GM12878 (cell line): ENCODE measurements at regions not wholly inside any gene's neighbourhood (a gene's known extent, or its start where the extent isn't known, plus 50 kb on each side); places are given as distances from the start of the nearest gene placed in this dataset.

Source experiments
- ATAC-seq: fragments of 200-7000 bp; cut with Tn5 transposase; 3 replicates; pipeline ENCODE4 v1.9.1; 2020; ENCODE audit warnings: mild to moderate bottlenecking, moderate library complexity
- BruUV-seq: library from RNA; stranded (reverse); fragments of 400-500 nt; replicated peaks from 2 replicates; lab custom pipeline; 2021; lab: Mats Ljungman, UMichigan
- CTCF ChIA-PET: fragments of 300-600 bp; sonication (Branson Sonifier 250); formaldehyde crosslinking; extraction: SDS; loops from one replicate; lab custom pipeline; 2021; ENCODE audit warnings: inconsistent platforms; lab: Yijun Ruan, JAX
- POLR2A ChIA-PET: fragments of 350-600 bp; formaldehyde crosslinking; extraction: SDS; loops from one replicate; lab custom pipeline; 2021; ENCODE audit warnings: inconsistent platforms; lab: Charles Lee
- RAD21 ChIA-PET: fragments of 300-600 bp; sonication (Branson Sonifier 250); formaldehyde crosslinking; loops from one replicate; lab custom pipeline; 2023; ENCODE audit warnings: antibody characterized with exemption; ENCODE audit not compliant: unreplicated experiment; lab: Charles Lee
- SMC1A ChIA-PET: fragments of 300-600 bp; sonication (Branson Sonifier 250); formaldehyde crosslinking; loops from one replicate; lab custom pipeline; 2023; ENCODE audit not compliant: unreplicated experiment, uncharacterized antibody; lab: Charles Lee
- DNase-seq: peaks from one replicate; pipeline ENCODE4 v3.0.0-alpha.2; 2011; ENCODE audit warnings: low read depth, low spot score
- FAIRE-seq: peaks from 3 replicates; lab custom pipeline; 2011; peaks lifted over from hg19 to GRCh38; lab: Jason Lieb, UNC
- H2AFZ ChIP-seq: 2 replicates; pipeline ENCODE4 v1.6.0; 2011; ENCODE audit warnings: low read depth, low read length, control low read depth; ENCODE audit not compliant: control insufficient read depth
- H3K27ac ChIP-seq: 2 replicates; pipeline ENCODE4 v1.5.1; 2011; ENCODE audit warnings: control low read depth; ENCODE audit not compliant: control insufficient read depth, insufficient read depth
- H3K27me3 ChIP-seq, 2 experiments: replicated peaks in 1 of 2; 2 replicates each; pipeline versions ENCODE4 v1.6.0 to v1.6.1; 2011; ENCODE audit warnings: low read length in 1 of 2; ENCODE audit not compliant: control insufficient read depth in 2 of 2, insufficient read depth in 2 of 2
- H3K36me3 ChIP-seq, 2 experiments: 2 replicates each; pipeline ENCODE4 v1.5.1; 2011; ENCODE audit warnings: low read length in 1 of 2; ENCODE audit not compliant: control insufficient read depth in 2 of 2, insufficient read depth in 2 of 2
- H3K4me1 ChIP-seq: 2 replicates; pipeline ENCODE4 v1.6.1; 2011; ENCODE audit warnings: mild to moderate bottlenecking, low read length, moderate library complexity, mixed read lengths; ENCODE audit not compliant: control insufficient read depth, insufficient read depth
- H3K4me2 ChIP-seq: 2 replicates; pipeline ENCODE4 v1.6.0; 2011; ENCODE audit warnings: control low read depth; ENCODE audit not compliant: control insufficient read depth, insufficient read depth
- H3K4me3 ChIP-seq: fragments of 200-600 bp; sonication (generic); 2 replicates; pipeline ENCODE4 v1.5.1; 2016
- H3K79me2 ChIP-seq: 2 replicates; pipeline ENCODE4 v1.6.0; 2011; ENCODE audit warnings: low read length; ENCODE audit not compliant: control insufficient read depth, insufficient read depth
- H3K9ac ChIP-seq: 2 replicates; pipeline ENCODE4 v1.8.0; 2011; ENCODE audit warnings: low read length, control low read depth, mixed read lengths; ENCODE audit not compliant: control insufficient read depth, insufficient read depth
- H3K9me3 ChIP-seq: replicated peaks from 3 replicates; pipeline ENCODE4 v1.5.1; 2011; ENCODE audit warnings: mild to moderate bottlenecking, low read length; ENCODE audit not compliant: control insufficient read depth, insufficient read depth
- H4K20me1 ChIP-seq: 2 replicates; pipeline ENCODE4 v1.6.0; 2011; ENCODE audit not compliant: control insufficient read depth, insufficient read depth
- CREM ChIP-seq: IDR thresholded peaks from 2 replicates; pipeline ENCODE4 v1.6.1; 2014; ENCODE audit warnings: antibody characterized with exemption, low read depth
- FOXK2 ChIP-seq: fragments of 450-650 bp; IDR thresholded peaks from 2 replicates; pipeline ENCODE4 v1.6.1; 2017; ENCODE audit warnings: mild to moderate bottlenecking, moderate library complexity
- GATAD2B ChIP-seq: fragments of 450-650 bp; conservative IDR thresholded peaks from 2 replicates; pipeline ENCODE4 v1.6.1; 2017; ENCODE audit warnings: low read depth, mild to moderate bottlenecking, moderate library complexity
- HDGF ChIP-seq: fragments of 450-650 bp; IDR thresholded peaks from 2 replicates; pipeline ENCODE4 v1.6.1; 2016; ENCODE audit warnings: antibody characterized with exemption
- KDM1A ChIP-seq: fragments of 200-600 bp; sonication (generic); IDR thresholded peaks from 2 replicates; pipeline ENCODE4 v1.6.1; 2016; ENCODE audit warnings: borderline replicate concordance
- MTA3 ChIP-seq: IDR thresholded peaks from 2 replicates; pipeline ENCODE4 v1.6.1; 2012; ENCODE audit warnings: low read length, inconsistent platforms, borderline replicate concordance
- NFYB ChIP-seq: IDR thresholded peaks from 2 replicates; pipeline ENCODE4 v1.6.1; 2011; ENCODE audit warnings: low read depth, mild to moderate bottlenecking, low read length, improper control_type of control experiment, moderate library complexity; ENCODE audit not compliant: insufficient read depth
- PAX8 ChIP-seq: fragments of 450-650 bp; IDR thresholded peaks from 2 replicates; pipeline ENCODE4 v1.6.1; 2017; ENCODE audit warnings: mild to moderate bottlenecking, moderate library complexity
- POLR2A ChIP-seq: IDR thresholded peaks from 2 replicates; pipeline ENCODE4 v1.6.1; 2011; ENCODE audit warnings: low read depth, mild to moderate bottlenecking, low read length
- SMAD5 ChIP-seq: IDR thresholded peaks from 2 replicates; pipeline ENCODE4 v1.6.1; 2016; ENCODE audit warnings: antibody characterized with exemption, low read depth
- SRF ChIP-seq, 2 experiments: IDR thresholded peaks; 2 replicates each; pipeline ENCODE4 v1.6.1; 2011; ENCODE audit warnings: low read depth in 2 of 2, low read length in 2 of 2, mild to moderate bottlenecking in 1 of 2, moderate library complexity in 1 of 2
- SUPT20H ChIP-seq: IDR thresholded peaks from 2 replicates; pipeline ENCODE4 v1.6.1; 2011; ENCODE audit warnings: low read depth, mild to moderate bottlenecking, low read length, moderate library complexity, borderline replicate concordance; ENCODE audit not compliant: control insufficient read depth
- TAF1 ChIP-seq: IDR thresholded peaks from 2 replicates; pipeline ENCODE4 v1.6.1; 2011; ENCODE audit warnings: mild to moderate bottlenecking, low read depth, low read length, borderline replicate concordance
- TBL1XR1 ChIP-seq: IDR thresholded peaks from 2 replicates; pipeline ENCODE4 v1.6.1; 2012; ENCODE audit warnings: low read depth, low read length, improper control_type of control experiment
- YY1 ChIP-seq: IDR thresholded peaks from 2 replicates; pipeline ENCODE4 v1.6.1; 2011; ENCODE audit warnings: low read depth, mild to moderate bottlenecking, low read length
- WGBS: methylation state at CpG from one replicate; pipeline ENCODE4 v1.1.6; 2016; ENCODE audit warnings: low lambda C conversion rate; ENCODE audit not compliant: insufficient replicate concordance, insufficient coverage; ENCODE audit errors: missing lambda C conversion rate; 5-methylcytosine and 5-hydroxymethylcytosine counted together
- in situ Hi-C: fragments of 300-500 bp; cut with MboI; formaldehyde crosslinking; loops from 9 replicates; pipeline ENCODE4 v1.14.3; 2018; ENCODE audit warnings: mixed read lengths
- intact Hi-C: fragments of 100-400 bp; cut with micrococcal nuclease; formaldehyde crosslinking; loops from one replicate; pipeline ENCODE4 v1.14.2; 2022; ENCODE audit not compliant: unreplicated experiment
- TF ChIP-seq, protein P1 (sequence below): fragments of 150-350 bp; IDR thresholded peaks from 2 replicates; pipeline ENCODE4 v1.6.1; 2014; ENCODE audit warnings: mild to moderate bottlenecking, low read depth, low read length
- TF ChIP-seq, protein P2 (sequence below): IDR thresholded peaks from 2 replicates; pipeline ENCODE4 v1.6.1; 2012; ENCODE audit warnings: low read depth, low read length, improper control_type of control experiment
- TF ChIP-seq, protein P3 (sequence below): fragments of 450-650 bp; IDR thresholded peaks from 2 replicates; pipeline ENCODE4 v1.6.1; 2016; ENCODE audit warnings: mild to moderate bottlenecking, moderate library complexity, borderline replicate concordance

DNA sequence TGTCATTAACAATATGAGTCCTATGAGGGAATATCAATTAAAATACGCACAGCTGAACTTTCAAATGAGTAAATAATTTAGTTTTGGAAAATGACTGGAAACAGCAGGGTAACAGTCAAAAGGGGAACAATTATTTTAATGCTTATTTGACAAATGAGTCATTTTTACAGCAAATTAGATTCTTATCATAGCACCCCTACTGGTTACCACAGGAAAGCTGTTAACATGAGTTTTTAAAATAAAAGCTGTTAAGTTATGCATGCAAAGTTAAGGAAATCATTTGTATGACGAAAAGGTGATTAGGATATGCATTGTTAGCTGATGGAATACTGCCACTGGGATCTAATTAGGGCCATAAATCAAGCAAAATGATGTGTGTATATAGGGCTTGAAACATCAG, 435.1 kb upstream of the MEIS1 start:
- SMC1A ChIA-PET, result interaction anchor here (0.6 to 1.2 kb wide), 2 partner anchors 12 to 278 kb away, joined by 3 to 7 read pairs; no protein-coding TSS in a partner anchor
- ATAC-seq, result no peak

More for the DNA sequence above, 435.1 kb upstream of the MEIS1 start:
- Histone ChIP-seq H2AFZ (no peak overlapping the region), H3K36me3 (no peaks in the 10 kb centered on the region), H3K27ac (no peak overlapping the region), H3K9ac (no peak overlapping the region), H4K20me1 (no peaks in the 10 kb centered on the region), H3K4me1 (no peaks in the 10 kb centered on the region), H3K27me3 (no peaks in the 10 kb centered on the region), H3K4me3 (no peak overlapping the region), H3K4me2 (no peak overlapping the region), H3K79me2 (no peaks in the 10 kb centered on the region), H3K9me3 (no peaks in the 10 kb centered on the region)
- ChIA-PET POLR2A (interaction anchor here (0.7 kb wide), 1 partner anchor 832 kb away, joined by 5 read pairs; no protein-coding TSS in a partner anchor), CTCF (interaction anchor here (1.1 to 1.6 kb wide), 2 partner anchors 11 to 13 kb away, joined by 3 to 7 read pairs; no protein-coding TSS in a partner anchor), RAD21 (interaction anchor here (0.7 kb wide), 1 partner anchor 8 kb away, joined by 4 read pairs; no protein-coding TSS in a partner anchor)
- no TSS peak for BruUV-seq
- intact Hi-C loops (no loop called here), in situ Hi-C loops (no loop called here)
- FAIRE-seq, result no peak
- no peak for TF ChIP-seq SRF (IDR thresholded peaks at IDR 0.05; ENCODE audit: low read depth in 2 of 2, low read length in 2 of 2)
- no peak for TF ChIP-seq GATAD2B
- TF ChIP-seq POLR2A, result no peak
- TF ChIP-seq, protein P1, sequence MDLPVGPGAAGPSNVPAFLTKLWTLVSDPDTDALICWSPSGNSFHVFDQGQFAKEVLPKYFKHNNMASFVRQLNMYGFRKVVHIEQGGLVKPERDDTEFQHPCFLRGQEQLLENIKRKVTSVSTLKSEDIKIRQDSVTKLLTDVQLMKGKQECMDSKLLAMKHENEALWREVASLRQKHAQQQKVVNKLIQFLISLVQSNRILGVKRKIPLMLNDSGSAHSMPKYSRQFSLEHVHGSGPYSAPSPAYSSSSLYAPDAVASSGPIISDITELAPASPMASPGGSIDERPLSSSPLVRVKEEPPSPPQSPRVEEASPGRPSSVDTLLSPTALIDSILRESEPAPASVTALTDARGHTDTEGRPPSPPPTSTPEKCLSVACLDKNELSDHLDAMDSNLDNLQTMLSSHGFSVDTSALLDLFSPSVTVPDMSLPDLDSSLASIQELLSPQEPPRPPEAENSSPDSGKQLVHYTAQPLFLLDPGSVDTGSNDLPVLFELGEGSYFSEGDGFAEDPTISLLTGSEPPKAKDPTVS, result no peak
- TF ChIP-seq TAF1, result no peak
- no peak for TF ChIP-seq KDM1A
- TF ChIP-seq, protein P2, sequence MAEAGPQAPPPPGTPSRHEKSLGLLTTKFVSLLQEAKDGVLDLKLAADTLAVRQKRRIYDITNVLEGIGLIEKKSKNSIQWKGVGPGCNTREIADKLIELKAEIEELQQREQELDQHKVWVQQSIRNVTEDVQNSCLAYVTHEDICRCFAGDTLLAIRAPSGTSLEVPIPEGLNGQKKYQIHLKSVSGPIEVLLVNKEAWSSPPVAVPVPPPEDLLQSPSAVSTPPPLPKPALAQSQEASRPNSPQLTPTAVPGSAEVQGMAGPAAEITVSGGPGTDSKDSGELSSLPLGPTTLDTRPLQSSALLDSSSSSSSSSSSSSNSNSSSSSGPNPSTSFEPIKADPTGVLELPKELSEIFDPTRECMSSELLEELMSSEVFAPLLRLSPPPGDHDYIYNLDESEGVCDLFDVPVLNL, result no peak
- no peak for TF ChIP-seq MTA3
- no peak for TF ChIP-seq PAX8
- no peak for TF ChIP-seq YY1
- TF ChIP-seq SMAD5, result no peak
- no peak for TF ChIP-seq FOXK2
- TF ChIP-seq, protein P3, sequence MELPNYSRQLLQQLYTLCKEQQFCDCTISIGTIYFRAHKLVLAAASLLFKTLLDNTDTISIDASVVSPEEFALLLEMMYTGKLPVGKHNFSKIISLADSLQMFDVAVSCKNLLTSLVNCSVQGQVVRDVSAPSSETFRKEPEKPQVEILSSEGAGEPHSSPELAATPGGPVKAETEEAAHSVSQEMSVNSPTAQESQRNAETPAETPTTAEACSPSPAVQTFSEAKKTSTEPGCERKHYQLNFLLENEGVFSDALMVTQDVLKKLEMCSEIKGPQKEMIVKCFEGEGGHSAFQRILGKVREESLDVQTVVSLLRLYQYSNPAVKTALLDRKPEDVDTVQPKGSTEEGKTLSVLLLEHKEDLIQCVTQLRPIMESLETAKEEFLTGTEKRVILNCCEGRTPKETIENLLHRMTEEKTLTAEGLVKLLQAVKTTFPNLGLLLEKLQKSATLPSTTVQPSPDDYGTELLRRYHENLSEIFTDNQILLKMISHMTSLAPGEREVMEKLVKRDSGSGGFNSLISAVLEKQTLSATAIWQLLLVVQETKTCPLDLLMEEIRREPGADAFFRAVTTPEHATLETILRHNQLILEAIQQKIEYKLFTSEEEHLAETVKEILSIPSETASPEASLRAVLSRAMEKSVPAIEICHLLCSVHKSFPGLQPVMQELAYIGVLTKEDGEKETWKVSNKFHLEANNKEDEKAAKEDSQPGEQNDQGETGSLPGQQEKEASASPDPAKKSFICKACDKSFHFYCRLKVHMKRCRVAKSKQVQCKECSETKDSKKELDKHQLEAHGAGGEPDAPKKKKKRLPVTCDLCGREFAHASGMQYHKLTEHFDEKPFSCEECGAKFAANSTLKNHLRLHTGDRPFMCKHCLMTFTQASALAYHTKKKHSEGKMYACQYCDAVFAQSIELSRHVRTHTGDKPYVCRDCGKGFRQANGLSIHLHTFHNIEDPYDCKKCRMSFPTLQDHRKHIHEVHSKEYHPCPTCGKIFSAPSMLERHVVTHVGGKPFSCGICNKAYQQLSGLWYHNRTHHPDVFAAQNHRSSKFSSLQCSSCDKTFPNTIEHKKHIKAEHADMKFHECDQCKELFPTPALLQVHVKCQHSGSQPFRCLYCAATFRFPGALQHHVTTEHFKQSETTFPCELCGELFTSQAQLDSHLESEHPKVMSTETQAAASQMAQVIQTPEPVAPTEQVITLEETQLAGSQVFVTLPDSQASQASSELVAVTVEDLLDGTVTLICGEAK, result no peak
- no peak for TF ChIP-seq SUPT20H
- TF ChIP-seq CREM, result no peak
- TF ChIP-seq TBL1XR1, result no peak
- no peak for TF ChIP-seq NFYB
- TF ChIP-seq HDGF, result no peak
- 0% methylated on average over 2 of the region's 2 CpGs for WGBS
- no peak for DNase-seq
